GM21515 (cell line): ENCODE measurements at regions not wholly inside any gene's neighbourhood (a gene's known extent, or its start where the extent isn't known, plus 50 kb on each side); places are given as distances from the start of the nearest gene placed in this dataset.
"Not testable (repeated sequence)": the region's sequence is repeated elsewhere in the genome, so short reads cannot be mapped to it uniquely, and the experiment has no call there.

ENCODE experiments used
- ATAC-seq: cut with Tn5 transposase; IDR thresholded peaks from one replicate; pipeline ENCODE4 v1.9.1; 2021; ENCODE audit not compliant: unreplicated experiment

DNA sequence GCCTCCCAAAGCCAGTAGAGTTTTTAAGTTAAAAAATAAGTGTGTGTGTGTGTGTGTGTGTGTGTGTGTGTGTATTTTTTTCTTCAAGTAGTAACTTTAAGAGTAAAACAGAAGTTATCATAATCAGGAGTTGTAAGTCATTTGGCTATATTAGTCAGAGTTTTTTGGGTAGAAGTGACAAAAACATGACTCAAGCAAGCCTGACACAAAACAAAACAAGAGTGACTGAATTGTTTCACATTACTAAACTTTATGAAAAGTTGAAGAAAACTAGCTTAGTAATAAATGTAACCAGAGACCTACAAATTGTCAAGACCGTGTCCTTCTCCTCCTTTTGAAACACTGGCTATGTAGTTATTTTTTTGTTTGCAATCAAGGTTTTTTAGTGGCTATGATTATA, 738.0 kb upstream of the PITX2 start:
- no peak for ATAC-seq

DNA sequence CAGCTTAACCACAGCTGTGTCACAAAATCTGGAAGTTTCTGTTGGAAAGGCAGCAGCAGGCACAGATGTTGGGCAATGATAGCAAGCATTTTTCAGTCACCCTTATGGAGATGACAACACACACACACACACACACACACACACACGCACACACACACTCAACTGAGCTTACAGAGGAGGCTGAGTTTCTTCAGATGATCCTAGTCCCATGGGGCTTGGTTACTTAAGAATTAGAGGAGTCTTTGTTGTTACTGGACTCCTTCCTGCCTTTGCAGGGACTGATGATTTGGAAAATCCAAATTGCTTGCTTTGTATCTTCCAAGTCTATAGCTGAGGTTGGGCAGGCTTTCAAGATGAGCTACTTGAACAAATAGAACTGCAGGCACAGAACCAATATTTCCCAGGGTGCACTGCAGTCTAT, 740.1 kb upstream of the PITX2 start:
- no peak for ATAC-seq

DNA sequence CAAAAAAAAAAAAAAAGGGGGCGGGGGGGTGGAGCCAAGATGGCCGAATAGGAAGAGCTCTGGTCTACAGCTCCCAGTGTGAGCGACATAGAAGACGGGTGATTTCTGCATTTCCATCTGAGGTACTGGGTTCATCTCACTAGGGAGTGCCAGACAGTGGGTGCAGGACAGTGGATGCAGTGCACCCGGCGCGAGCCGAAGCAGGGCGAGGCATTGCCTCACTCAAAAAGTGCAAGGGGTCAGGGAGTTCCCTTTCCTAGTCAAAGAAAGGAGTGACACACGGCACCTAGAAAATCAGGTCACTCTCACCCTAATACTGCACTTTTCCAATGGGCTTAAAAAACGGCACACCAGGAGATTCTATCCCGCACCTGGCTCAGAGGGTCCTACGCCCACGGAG, 755.0 kb upstream of the PITX2 start:
- ATAC-seq: not testable (repeated sequence)

DNA sequence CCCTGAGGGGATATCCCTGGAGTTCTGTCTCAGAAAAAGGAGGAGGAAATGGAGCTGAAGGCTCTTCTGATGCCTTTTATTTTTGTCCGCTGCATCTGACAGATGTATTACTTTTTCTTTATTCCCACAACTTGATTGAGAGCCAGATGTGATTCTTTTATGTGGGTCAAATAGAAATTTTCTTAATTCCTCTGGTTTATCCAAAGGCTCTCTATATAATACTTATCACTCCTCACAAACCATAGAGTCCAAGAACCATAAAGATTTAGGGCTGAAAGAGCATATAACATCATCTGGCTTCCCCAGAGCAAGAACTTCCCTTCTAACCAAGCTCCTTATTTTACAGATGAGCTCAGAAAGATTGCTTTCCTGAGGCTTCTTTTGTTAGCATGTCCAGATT, 756.7 kb upstream of the FAM241A start:
- no peak for ATAC-seq

DNA sequence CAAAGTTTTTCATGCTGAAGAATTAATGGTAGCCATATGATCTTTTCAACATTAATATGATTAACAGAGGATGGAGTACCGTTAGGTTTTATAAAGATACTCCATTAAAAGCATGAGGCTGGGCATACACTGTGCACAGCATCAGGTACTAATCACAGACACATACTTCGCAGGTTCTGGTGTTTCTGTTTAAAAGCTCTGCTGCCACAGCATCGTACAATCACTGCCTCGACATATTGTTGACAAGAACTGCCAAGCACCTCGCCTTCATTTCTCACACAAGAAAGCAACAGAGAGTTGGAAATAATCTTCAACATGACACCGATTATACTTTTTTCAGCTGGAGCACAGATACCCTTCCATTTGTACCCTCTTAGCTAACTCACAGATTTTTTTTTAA, 753.4 kb upstream of the FAM241A start:
- no peak for ATAC-seq

DNA sequence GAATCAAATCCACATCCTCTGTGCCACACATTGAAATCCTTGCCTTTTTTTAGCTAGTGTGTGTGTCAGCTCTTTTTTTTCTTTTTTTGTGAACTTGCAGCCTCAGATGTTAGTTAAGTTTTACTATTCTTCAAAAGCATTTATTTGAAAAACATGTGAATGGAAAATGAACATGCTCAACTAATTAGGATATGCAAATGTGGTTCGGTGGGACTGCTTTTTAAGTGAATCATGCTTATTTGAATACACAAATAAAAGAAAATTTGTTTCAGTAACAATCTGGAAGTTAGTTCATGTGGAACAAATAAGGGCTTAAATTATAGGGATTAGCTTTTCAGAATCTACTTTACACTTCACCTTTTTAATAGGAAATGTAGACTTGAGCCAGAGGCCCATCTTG, 751.5 kb upstream of the FAM241A start:
- ATAC-seq: no peak

DNA sequence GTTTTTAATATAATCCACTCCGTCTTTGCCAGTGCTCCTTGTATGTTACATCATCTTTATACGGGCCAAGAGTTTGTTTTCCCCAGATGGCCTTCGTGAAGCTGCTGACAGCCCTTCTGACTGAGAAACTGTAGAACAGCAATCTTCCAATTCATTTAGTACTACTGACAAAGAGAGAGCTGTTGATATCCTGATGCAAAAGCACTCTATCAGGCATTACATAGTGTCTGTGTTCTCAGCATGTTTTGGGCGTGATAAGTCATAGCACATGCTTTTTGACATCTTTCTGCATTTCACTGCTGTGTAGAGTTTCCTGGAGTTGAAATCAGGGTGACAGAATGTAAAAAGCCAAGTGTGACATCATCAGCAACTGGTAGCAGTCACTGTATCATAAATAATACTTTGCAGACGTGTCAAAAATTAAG, 746.3 kb upstream of the FAM241A start:
- no peak for ATAC-seq

DNA sequence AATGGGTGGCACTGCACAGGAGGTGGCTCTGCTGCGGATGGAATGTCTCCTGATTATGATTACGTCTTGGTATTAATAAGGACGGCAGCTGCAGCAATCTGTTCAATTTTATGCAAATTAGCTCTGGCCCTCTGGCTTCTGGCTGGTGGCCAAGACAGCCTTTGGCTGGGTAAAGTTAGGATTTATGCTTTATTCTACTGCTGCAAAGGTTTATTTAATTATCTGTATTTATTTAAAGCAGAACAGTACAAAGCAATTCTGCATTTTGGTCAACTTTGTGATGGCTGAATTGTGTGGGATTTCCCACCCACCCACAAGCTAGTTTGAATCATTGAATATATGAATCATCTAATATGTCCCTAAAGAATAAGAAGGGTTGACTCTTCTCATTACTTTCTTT, 745.6 kb upstream of the FAM241A start:
- no peak for ATAC-seq

DNA sequence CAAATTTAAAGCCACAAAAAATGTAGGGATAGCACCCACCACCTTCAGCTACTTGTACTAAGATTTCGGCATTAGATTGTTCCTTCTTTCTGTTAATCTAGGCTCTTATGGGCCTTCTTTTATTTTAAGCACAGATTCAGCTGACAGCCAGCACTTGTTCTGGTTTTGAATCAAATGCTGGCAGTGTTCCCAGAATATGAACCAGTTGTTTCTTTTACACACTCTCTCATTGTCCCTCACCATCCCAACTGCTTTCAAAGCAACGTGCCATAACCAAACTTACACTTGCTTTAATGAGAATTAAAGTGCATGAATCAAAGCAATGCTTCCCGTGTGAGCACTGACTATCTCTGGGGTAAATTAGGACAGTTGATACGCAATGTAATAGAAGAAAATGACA, 744.5 kb upstream of the FAM241A start:
- no peak for ATAC-seq

DNA sequence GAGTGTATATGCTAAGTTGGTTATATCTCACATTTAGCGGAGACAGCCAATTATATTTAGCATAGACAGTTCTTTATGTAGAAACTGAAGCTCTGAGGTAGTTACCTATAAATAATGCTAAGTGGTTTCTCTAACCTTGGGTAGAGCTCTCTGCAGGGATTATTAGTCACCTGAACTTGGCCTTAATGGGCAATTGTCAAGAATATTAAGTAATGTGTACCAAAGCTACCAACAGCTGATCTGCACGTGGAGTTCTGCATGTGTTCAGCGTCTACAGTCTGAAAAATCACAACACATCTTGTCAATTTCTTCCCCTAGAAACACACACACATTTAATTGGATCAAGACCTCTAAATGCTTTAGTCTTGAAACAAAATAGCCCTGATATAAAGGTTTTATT, 740.6 kb upstream of the FAM241A start:
- ATAC-seq: no peak

DNA sequence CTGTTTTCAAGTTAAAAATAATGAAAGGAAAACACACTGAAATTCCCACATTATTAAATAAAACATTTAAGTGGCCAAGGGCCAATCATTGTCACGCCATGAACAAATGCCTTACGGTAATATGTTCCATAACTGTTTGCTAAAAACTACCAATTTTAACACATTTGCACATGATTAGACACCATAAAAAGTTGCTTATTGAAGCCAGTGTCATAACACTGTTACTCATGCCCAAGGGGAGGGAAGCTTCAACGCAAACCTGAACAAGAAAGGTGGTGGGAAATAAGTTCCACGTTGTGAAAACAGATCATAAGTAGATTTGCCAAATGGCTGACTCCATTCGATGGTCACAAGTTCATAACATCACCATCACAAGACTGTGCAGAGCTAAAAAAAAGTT, 739.3 kb upstream of the FAM241A start:
- no peak for ATAC-seq

DNA sequence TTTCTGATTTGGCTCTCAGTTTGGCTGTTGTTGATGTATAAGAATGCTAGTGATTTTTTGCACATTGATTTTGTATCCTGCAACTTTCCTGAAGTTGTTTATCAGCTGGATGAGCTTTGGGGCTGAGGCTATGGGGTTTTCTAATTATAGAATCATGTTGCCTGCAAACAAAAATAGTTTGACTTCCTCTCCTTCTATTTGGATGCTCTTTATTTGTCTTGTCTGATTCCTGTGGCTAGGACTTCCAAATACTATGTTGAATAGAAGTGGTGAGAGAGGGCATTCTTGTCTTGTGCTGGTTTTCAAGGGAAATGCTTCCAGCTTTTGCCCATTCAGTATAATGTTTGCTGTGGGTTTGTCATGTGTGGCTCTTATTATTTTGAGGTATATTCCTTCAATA, 734.7 kb upstream of the FAM241A start:
- no peak for ATAC-seq

DNA sequence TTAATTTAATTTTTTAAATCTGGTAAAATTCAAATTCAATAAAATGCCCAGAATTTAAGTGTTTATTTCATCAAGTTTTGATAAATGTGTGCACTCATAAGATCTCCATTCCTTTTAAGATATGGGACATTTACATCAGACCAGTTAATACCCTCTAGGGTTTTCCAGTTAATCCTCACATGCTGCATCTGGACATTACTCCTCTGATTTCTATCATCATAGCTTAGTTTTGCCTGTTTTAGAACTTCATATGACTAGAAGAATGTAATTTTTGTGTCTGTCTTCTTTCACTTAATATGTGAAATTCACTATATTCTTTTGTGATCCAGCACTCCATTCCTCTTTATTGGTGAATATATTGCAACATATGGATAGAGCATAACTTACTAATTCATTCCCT, 727.7 kb upstream of the FAM241A start:
- ATAC-seq: no peak

DNA sequence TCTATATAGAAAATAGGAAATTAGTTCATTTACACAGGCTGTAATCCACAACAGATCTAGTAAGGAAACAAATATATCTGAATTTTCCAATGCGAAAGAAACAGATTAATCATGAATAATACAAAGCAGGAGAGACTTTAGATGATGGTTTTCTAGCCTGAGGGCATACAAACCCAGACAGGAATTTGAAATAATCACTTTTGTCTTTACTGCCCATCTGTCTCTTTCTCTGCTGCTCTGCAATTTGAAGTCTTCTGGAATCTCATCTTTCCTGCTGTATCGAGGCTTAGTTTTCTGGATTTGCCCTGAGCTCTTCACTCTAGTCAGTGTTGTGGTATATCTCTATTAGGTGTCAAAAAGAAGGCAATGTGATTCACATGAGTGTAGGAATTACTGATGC, 711.8 kb upstream of the FAM241A start:
- no peak for ATAC-seq

DNA sequence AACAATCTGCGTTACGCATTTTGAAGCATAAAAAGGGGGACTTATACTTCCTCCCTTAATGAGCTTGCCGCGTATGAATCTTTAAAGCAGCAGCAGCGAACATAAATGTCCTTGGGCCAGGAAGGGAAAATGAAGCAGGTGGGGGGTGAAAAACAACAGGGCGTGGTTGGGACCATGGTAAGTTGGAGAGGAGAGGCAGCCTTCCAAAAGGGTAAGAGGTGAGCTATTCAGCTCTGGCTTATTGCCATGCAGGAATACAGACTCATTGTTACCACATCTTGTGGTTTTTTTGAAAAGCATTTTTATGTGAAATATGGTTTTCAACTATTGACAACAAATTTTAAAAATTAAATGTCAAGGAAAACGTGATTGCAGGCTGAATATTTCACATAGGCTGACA, 710.7 kb upstream of the FAM241A start:
- no peak for ATAC-seq

DNA sequence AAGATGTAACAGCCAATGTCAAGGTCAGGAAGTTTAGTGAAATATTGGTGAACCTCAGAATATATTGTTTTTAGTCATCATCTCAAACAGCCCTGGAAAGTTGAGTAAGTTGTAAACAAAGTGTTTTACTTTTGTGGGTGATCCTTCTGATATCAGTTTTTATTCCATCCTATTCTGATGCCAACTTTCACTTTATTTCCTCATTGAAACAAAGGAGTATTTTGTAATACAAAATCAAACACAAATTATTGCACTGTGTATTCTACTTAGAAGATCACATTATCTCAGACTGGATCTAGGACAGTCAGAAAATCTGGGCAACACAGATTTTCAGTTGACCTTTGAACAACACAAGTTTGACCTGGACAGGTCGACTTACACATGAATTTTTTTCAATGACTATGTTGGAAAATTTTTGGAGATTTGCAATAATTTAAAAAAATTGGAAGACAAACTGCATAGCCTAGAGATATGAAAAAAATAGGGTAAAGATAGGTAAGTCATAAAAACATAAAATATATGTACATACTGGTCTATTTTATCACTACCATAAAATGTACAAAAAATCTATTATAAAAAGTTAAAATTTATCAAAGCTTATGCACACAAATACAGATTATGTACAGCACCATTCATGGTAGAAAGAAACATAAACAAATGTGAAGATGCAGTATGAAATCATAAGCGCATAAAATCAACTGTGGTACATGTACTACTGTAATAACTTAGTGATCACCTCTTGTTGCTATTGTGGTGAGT, 709.1 kb upstream of the FAM241A start:
- no peak for ATAC-seq

DNA sequence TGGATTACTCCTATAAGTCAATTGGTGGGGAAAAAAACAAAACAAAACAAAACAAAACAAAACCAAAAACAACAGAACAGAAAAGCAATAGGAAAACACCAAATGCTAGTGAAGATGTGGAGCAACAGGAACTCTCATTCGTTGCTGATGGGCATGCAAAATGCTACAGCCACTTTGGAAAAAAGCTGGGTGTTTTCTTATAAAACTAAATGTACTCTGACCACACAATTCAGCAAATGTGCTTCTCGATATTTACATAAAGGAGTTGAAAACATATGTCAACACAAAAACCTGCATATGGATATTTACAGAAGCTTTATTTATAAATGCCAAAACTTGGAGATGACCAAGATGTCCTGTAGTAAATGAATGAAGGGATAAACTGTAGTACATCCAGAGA, 703.6 kb upstream of the FAM241A start:
- ATAC-seq: no peak

DNA sequence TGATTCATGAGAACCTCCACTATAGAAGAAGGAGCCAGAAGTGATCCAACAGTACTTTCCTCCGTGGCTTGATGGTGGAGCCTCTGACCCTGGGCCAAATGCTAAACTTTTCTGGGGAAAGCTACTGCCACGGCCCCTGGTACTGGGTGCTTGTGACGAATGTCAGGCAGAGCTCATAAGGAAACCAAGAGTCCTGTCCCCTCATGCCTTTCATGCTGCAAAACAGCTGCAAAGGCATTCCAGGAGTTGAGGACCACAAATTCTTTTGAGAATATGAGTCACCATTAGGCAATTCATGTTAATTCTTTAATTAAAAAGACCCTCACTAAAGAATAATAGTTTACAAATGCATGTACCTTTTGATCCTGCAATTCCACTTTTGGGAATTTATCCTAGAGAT, 700.4 kb upstream of the FAM241A start:
- ATAC-seq: not testable (repeated sequence)

DNA sequence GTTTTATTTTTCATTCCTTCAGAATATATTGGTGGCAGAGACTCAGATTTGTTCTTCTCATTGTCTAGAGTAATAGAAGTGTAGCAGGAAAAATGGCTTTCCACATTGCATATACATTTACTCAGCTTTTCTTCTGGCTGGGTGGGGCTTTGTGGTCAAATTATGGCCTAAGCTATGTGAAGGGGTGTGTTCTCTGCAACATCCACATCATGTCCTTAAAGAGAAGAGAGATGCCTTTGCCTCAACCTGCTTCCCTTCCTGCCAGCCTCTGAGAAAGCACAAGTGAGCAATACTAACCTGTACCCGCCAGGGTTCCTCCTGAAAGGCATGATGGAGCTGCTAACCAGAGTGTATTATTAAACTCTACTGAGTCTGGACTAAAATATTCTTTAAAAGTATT, 695.6 kb upstream of the FAM241A start:
- no peak for ATAC-seq

DNA sequence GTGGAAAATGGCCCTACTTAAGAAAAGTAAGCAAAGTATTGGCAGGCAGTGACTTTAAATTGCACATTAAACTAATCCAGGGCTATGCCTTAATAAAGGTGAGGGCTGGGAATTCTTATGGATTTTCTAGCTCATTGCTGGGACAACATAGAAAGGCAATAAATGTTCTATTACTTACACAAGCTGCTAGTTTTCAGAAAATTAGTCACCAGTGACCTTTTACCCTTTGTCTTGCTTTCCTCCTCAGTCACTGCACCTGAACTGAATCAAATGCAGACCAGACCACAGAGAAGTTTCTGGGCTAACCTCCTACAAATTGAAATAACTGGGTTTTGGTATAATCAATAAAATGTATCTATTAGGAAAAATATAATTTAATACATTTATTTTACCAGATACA, 694.4 kb upstream of the FAM241A start:
- ATAC-seq: no peak

DNA sequence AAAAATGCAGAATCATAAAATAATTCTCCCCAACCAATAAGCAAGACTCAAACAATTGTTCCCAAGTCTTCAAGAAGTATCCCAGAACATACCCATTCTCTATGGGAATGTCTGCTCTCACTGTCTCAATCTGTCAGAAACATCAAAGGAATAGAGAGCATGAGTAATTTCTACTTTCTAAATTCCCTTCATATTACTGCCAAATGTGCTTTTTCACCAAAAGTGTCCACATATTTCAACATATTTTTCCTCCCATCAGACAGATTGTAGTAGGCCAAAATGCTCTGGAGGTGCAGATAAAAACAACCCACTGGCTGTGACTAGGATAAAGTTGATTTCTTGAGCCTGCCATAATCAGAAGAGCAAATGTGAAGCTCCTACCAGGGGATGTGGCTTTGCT, 692.0 kb upstream of the FAM241A start:
- no peak for ATAC-seq

DNA sequence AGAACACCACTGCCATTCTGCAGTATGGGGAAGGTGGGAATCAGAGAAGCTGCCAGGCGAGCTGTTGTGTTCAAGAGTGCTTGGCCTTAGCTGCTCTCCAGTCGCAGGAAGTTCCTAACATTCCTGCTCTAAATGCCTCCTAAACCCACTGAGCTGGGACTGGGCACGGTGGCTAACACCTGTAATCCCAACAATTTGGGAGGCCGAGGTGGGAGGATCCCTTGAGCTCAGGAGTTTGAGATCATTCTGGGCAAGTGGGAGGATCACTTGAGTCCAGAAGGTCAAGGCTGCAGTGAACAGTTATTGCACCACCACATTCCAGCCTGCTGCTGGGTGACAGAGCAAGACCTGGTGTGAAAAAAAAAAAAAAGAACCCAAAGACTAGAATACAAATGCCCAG, 690.3 kb upstream of the FAM241A start:
- no peak for ATAC-seq

DNA sequence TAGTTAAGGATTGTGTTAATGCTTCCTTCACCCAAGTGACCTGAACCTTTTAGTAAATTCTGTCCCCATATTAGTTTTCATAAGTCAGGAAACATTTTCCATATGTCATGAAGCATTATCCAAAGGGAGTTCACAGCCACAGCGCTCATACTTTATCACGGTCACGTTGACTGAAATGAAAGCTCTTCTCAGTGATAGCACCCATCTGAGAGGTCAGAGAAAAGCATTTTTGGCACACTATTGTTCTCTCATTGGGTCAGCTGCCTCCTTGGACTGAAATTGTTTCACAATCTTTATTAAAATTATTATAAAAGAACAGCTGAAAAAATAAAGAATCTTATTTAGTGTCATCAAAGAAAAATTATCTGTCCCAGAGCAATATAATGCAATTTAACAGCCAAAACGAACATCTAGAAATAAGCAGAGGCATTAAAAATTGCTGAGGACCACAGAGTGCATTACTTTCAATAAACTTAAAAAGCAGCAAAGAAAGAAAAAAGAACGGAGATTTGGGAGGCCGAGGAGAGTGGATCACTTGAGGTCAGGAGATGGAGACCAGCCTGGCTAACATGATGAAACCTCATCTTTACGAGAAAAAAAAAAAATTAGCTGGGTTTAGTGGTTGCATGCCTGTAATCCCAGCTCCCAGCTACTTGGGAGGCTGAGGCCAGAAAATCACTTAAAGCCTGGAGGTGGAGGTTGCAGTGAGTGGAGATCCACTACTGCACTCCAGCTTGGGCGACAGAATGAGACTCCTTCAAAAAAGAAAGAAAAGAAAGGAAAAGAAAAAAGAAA, 680.8 kb upstream of the FAM241A start:
- ATAC-seq: no peak
